Retinal pigment epithelial cell (primary cell): ENCODE measurements at regions not wholly inside any gene's neighbourhood (a gene's known extent, or its start where the extent isn't known, plus 50 kb on each side); places are given as distances from the start of the nearest gene placed in this dataset.
"Not testable (repeated sequence)": the region's sequence is repeated elsewhere in the genome, so short reads cannot be mapped to it uniquely, and the experiment has no call there.

Experiments
- DNase-seq: peaks from one replicate; pipeline ENCODE4 v3.0.0-alpha.2; 2010; ENCODE audit warnings: low read depth
- H3K4me3 ChIP-seq: 2 replicates; pipeline ENCODE4 v1.5.1; 2011; ENCODE audit warnings: mild to moderate bottlenecking, low read length, control low read depth, moderate library complexity
- TF ChIP-seq, protein P1 (sequence below): conservative IDR thresholded peaks from 2 replicates; pipeline ENCODE4 v1.5.1; 2011; ENCODE audit warnings: low read depth, low read length, control low read depth, inconsistent platforms

DNA sequence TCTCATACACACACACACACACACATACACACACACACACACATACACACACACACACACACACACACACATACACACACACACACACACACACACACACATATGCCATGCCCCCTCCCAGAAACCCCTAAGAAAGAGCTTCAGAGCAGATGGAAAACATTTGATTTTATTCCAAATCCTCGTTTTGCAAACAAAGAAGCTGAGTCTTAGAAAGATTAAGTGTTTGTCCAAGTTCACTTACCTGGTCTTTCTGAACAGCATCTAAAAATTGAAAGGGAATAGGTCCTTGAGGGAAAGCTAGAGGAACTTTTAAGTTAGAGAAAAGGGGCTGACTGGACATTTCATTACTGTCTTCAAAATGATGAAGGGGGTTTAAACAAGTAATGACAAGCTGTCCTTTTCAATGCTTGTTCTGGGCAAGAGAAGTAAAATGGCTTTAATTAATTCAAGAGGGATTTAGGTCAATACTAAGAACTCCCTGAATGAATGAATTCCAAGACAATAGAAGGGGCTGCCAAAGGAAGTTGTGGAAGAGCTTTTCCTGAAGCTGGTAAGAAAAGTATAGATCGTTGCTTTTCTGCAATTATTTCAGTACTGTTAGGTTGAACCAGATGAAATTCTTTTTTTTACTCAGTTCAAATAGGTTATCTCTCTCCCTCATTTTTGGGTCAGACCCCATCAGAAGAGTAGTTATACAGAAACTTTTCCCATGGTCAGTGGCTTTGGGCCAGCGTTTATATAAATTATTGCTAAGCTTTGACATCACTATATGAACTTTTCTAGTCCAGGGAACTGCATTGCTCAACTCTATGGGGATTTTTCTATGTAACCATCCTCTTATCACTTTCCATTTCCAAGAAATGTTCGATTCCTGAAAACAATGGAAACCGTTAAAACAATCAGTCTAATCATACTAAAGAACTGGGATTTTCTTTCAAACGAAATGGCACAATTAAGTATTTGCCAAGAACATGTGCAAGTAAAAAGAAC, 261.4 kb downstream of the MTERF1 start:
- no peak overlapping the region for H3K4me3 ChIP-seq
- DNase-seq: no peak
- TF ChIP-seq, protein P1, sequence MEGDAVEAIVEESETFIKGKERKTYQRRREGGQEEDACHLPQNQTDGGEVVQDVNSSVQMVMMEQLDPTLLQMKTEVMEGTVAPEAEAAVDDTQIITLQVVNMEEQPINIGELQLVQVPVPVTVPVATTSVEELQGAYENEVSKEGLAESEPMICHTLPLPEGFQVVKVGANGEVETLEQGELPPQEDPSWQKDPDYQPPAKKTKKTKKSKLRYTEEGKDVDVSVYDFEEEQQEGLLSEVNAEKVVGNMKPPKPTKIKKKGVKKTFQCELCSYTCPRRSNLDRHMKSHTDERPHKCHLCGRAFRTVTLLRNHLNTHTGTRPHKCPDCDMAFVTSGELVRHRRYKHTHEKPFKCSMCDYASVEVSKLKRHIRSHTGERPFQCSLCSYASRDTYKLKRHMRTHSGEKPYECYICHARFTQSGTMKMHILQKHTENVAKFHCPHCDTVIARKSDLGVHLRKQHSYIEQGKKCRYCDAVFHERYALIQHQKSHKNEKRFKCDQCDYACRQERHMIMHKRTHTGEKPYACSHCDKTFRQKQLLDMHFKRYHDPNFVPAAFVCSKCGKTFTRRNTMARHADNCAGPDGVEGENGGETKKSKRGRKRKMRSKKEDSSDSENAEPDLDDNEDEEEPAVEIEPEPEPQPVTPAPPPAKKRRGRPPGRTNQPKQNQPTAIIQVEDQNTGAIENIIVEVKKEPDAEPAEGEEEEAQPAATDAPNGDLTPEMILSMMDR: no peak

DNA sequence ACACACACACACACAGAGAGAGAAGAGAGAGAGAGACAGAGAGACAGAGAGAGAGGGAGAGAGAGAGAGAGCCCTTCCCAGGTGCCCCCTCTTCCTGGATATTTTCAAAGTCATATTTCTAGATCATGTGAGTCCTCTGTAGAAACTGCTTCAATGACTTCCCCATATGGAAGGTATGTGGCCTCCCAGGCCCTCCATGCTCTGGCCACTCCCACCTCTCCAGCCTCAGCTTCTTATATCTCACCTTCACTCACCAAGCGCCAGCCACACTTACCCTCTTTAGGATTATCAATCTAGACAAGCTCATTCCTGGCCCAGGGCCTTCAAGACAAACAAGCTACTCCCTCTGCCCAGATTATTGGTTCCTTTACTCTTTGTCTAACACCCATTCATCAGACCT, 259.7 kb downstream of the MTERF1 start:
- no peak for DNase-seq
- no peak overlapping the region for H3K4me3 ChIP-seq
- TF ChIP-seq, protein P1: no peak

GRCh38 chr7:91627324-91627723, 253.2 kb downstream of the MTERF1 start:
- not testable (repeated sequence) for DNase-seq, H3K4me3 ChIP-seq

- no peak overlapping the region for H3K4me3 ChIP-seq
- TF ChIP-seq, protein P1: no peak
- DNase-seq: no peak
Observed at GRCh38 chr7:91628742-91629141, 251.8 kb downstream of the MTERF1 start.

DNA sequence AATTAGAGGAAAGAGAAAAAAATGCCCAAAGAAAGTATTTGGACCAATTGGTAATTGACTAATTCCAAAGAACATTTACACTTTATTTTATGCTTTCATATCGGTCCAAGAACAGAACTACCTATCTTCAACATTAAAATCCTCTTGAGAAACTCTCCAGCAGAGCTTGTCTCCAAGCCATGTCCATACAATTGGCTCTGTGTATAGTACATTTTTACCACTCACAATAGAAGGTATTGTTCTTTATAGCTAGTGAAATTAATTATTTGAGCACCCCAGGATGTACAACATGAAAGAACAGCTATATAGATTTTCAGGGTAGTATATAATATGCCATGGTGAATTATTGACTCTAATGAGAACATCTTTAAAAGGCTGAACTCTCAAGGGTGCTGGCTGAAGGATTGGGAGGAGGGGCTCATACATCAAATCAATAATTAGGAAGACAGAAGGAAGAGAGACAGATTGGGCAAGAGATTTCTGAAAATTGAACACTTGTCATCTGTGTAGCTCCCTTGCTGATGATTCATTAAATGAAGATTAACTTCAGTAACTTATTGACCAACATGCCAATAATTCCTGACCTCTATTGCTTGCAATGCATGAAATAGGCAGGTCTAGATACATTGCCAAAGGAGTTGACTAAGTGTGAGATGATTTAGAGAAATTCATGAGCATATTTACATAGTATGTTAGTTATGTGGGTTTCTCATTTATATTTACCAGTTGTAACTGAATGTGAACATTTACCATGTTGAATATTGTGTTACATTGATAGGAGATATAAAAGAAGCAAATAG, 249.7 kb downstream of the MTERF1 start:
- no peak for DNase-seq

GRCh38 chr7:91632234-91632940, 248.1 kb downstream of the MTERF1 start:
- DNase-seq: no peak
- no peak overlapping the region for H3K4me3 ChIP-seq
- TF ChIP-seq, protein P1: no peak

More for the DNA sequence above, 249.7 kb downstream of the MTERF1 start:
- H3K4me3 ChIP-seq: no peak overlapping the region
- TF ChIP-seq, protein P1: no peak

GRCh38 chr7:91633013-91633441, 247.5 kb downstream of the MTERF1 start:
- DNase-seq: no peak
- no peak overlapping the region for H3K4me3 ChIP-seq
- TF ChIP-seq, protein P1: no peak
